Activated CD8-positive, alpha-beta memory T cell treated with anti-CD3 and anti-CD28 coated beads, Interleukin-2, amount 10 ng/mL, durations not matched to agents 7 days and 5 days (primary cell): ENCODE measurements at regions not wholly inside any gene's neighbourhood (a gene's known extent, or its start where the extent isn't known, plus 50 kb on each side); places are given as distances from the start of the nearest gene placed in this dataset.

Experiments used
- ATAC-seq: fragments of 150-1000 bp; cut with Tn5 transposase; one replicate; pipeline ENCODE4 v1.10.0; 2021; ENCODE audit warnings: moderate library complexity
- CTCF ChIA-PET: fragments of 350-600 bp; sonication (Branson Sonifier 250); formaldehyde crosslinking; loops from one replicate; lab custom pipeline; 2021; ENCODE audit warnings: antibody characterized with exemption; lab: Charles Lee
- DNase-seq: peaks from one replicate; pipeline ENCODE4 v3.0.0-alpha.2; 2020
- H3K27ac Mint-ChIP-seq: one replicate; pipeline ENCODE4 v1.8.0; 2021; ENCODE audit warnings: mild to moderate bottlenecking, mixed read lengths
- H3K27me3 Mint-ChIP-seq: one replicate; pipeline ENCODE4 v1.8.0; 2021; ENCODE audit warnings: mixed read lengths
- H3K36me3 Mint-ChIP-seq: one replicate; pipeline ENCODE4 v1.8.0; 2021; ENCODE audit warnings: mild to moderate bottlenecking, mixed read lengths
- H3K4me1 Mint-ChIP-seq: one replicate; pipeline ENCODE4 v1.8.0; 2021; ENCODE audit warnings: mixed read lengths
- H3K4me3 Mint-ChIP-seq: one replicate; pipeline ENCODE4 v1.8.0; 2021; ENCODE audit warnings: mild to moderate bottlenecking, moderate library complexity, mixed read lengths
- H3K9me3 Mint-ChIP-seq: one replicate; pipeline ENCODE4 v1.8.0; 2022; ENCODE audit warnings: low read depth, mixed read lengths

- DNase-seq (no peak), ATAC-seq (no peak)
- H3K4me1 Mint-ChIP-seq = no peaks in the 10 kb centered on the region
- no peaks in the 10 kb centered on the region for H3K36me3 Mint-ChIP-seq
- H3K4me3 Mint-ChIP-seq = no peak overlapping the region
- H3K27me3 Mint-ChIP-seq = peaks cover 16% of the 10 kb centered on the region
- H3K9me3 Mint-ChIP-seq = no peaks in the 10 kb centered on the region
- no peak overlapping the region for H3K27ac Mint-ChIP-seq
- CTCF ChIA-PET = interaction anchor here (2.5 kb wide), 1 partner anchor 19 kb away, joined by 11 read pairs; no protein-coding TSS in a partner anchor
Measured at GRCh38 chr1:119294199-119294598, 74.4 kb upstream of the HAO2 start.

- H3K27me3 Mint-ChIP-seq = peaks cover 19% of the 10 kb centered on the region
- no peak overlapping the region for H3K27ac Mint-ChIP-seq
- H3K9me3 Mint-ChIP-seq = no peaks in the 10 kb centered on the region
- H3K4me1 Mint-ChIP-seq = no peaks in the 10 kb centered on the region
- DNase-seq (no peak), ATAC-seq (no peak)
- CTCF ChIA-PET = interaction anchor here (2.5 kb wide), 1 partner anchor 20 kb away, joined by 11 read pairs; no protein-coding TSS in a partner anchor
- H3K4me3 Mint-ChIP-seq = no peak overlapping the region
- no peaks in the 10 kb centered on the region for H3K36me3 Mint-ChIP-seq
Measured at GRCh38 chr1:119294722-119295121, 73.9 kb upstream of the HAO2 start.

- Mint-ChIP-seq H3K4me1 (no peaks in the 10 kb centered on the region), H3K27me3 (peaks cover 21% of the 10 kb centered on the region), H3K27ac (no peak overlapping the region), H3K4me3 (no peak overlapping the region), H3K9me3 (no peaks in the 10 kb centered on the region), H3K36me3 (no peaks in the 10 kb centered on the region)
- CTCF ChIA-PET = no interaction called here
- DNase-seq = no peak
- ATAC-seq = no peak
Measured at GRCh38 chr1:119298687-119299303, 69.8 kb upstream of the HAO2 start.

- Mint-ChIP-seq H3K27ac (no peak overlapping the region), H3K4me1 (no peaks in the 10 kb centered on the region), H3K36me3 (no peaks in the 10 kb centered on the region), H3K9me3 (no peaks in the 10 kb centered on the region), H3K4me3 (no peak overlapping the region), H3K27me3 (peaks cover 24% of the 10 kb centered on the region)
- CTCF ChIA-PET = no interaction called here
- DNase-seq = no peak
- ATAC-seq = no peak
Measured at GRCh38 chr1:119302011-119302410, 66.6 kb upstream of the HAO2 start.

GRCh38 chr1:119308130-119308700 is 60.4 kb upstream of the HAO2 start:
- no peak for DNase-seq
- H3K9me3 Mint-ChIP-seq = no peaks in the 10 kb centered on the region
- CTCF ChIA-PET = interaction anchor here (0.9 kb wide), 1 partner anchor 33 kb away, joined by 3 read pairs; no protein-coding TSS in a partner anchor
- peaks cover 29% of the 10 kb centered on the region for H3K27me3 Mint-ChIP-seq
- H3K36me3 Mint-ChIP-seq = no peaks in the 10 kb centered on the region
- H3K4me3 Mint-ChIP-seq = no peak overlapping the region
- no peak overlapping the region for H3K27ac Mint-ChIP-seq
- peaks cover 11% of the 10 kb centered on the region for H3K4me1 Mint-ChIP-seq
- no peak for ATAC-seq

- ATAC-seq = no peak
- H3K4me1 Mint-ChIP-seq = peaks cover 11% of the 10 kb centered on the region
- CTCF ChIA-PET = no interaction called here
- H3K27ac Mint-ChIP-seq = no peak overlapping the region
- peaks cover 34% of the 10 kb centered on the region for H3K27me3 Mint-ChIP-seq
- no peak for DNase-seq
- H3K4me3 Mint-ChIP-seq = no peak overlapping the region
- no peaks in the 10 kb centered on the region for H3K9me3 Mint-ChIP-seq
- H3K36me3 Mint-ChIP-seq = no peaks in the 10 kb centered on the region
Measured at GRCh38 chr1:119308806-119309205, 59.8 kb upstream of the HAO2 start.

- peaks cover 11% of the 10 kb centered on the region for H3K4me1 Mint-ChIP-seq
- CTCF ChIA-PET = no interaction called here
- DNase-seq (no peak), ATAC-seq (no peak)
- peaks cover 31% of the 10 kb centered on the region for H3K27me3 Mint-ChIP-seq
- no peaks in the 10 kb centered on the region for H3K9me3 Mint-ChIP-seq
- H3K36me3 Mint-ChIP-seq = no peaks in the 10 kb centered on the region
- H3K27ac Mint-ChIP-seq = no peak overlapping the region
- H3K4me3 Mint-ChIP-seq = no peak overlapping the region
Measured at GRCh38 chr1:119310301-119310700, 58.3 kb upstream of the HAO2 start.

GRCh38 chr1:119312500-119312899 is 56.1 kb upstream of the HAO2 start:
- DNase-seq = no peak
- Mint-ChIP-seq H3K27ac (no peak overlapping the region), H3K36me3 (no peaks in the 10 kb centered on the region), H3K9me3 (no peaks in the 10 kb centered on the region), H3K4me1 (peaks cover 11% of the 10 kb centered on the region), H3K4me3 (no peak overlapping the region), H3K27me3 (peaks cover 27% of the 10 kb centered on the region)
- no peak for ATAC-seq
- CTCF ChIA-PET = interaction anchor here (1.0 kb wide), 1 partner anchor 37 kb away, joined by 3 read pairs; no protein-coding TSS in a partner anchor

GRCh38 chr1:119314001-119314796 is 54.4 kb upstream of the HAO2 start:
- DNase-seq = no peak
- Mint-ChIP-seq H3K27me3 (peaks cover 21% of the 10 kb centered on the region), H3K9me3 (no peaks in the 10 kb centered on the region), H3K27ac (no peak overlapping the region), H3K4me1 (no peaks in the 10 kb centered on the region), H3K4me3 (no peak overlapping the region), H3K36me3 (no peaks in the 10 kb centered on the region)
- CTCF ChIA-PET = no interaction called here
- ATAC-seq = no peak

GRCh38 chr1:119316870-119317416 is 51.6 kb upstream of the HAO2 start:
- ATAC-seq (no peak), DNase-seq (no peak)
- Mint-ChIP-seq H3K4me1 (no peaks in the 10 kb centered on the region), H3K4me3 (no peak overlapping the region), H3K36me3 (no peaks in the 10 kb centered on the region), H3K27ac (no peak overlapping the region), H3K27me3 (peaks cover 5% of the 10 kb centered on the region), H3K9me3 (no peaks in the 10 kb centered on the region)
- CTCF ChIA-PET = no interaction called here

GRCh38 chr1:119318466-119319309 is 49.9 kb upstream of the HAO2 start:
- H3K9me3 Mint-ChIP-seq = no peaks in the 10 kb centered on the region
- H3K27ac Mint-ChIP-seq = no peak overlapping the region
- no peak overlapping the region for H3K4me3 Mint-ChIP-seq
- CTCF ChIA-PET = no interaction called here
- DNase-seq (peak; percentile 45), ATAC-seq (peak; percentile 75)
- peaks cover 6% of the 10 kb centered on the region for H3K4me1 Mint-ChIP-seq
- H3K36me3 Mint-ChIP-seq = no peaks in the 10 kb centered on the region
- H3K27me3 Mint-ChIP-seq = peaks cover under 1% of the 10 kb centered on the region
